ENCODE measurements at regions not wholly inside any gene's neighbourhood (a gene's known extent, or its start where the extent isn't known, plus 50 kb on each side); places are given as distances from the start of the nearest gene placed in this dataset.
"Not testable (repeated sequence)": the region's sequence is repeated elsewhere in the genome, so short reads cannot be mapped to it uniquely, and the experiment has no call there.

DNA sequence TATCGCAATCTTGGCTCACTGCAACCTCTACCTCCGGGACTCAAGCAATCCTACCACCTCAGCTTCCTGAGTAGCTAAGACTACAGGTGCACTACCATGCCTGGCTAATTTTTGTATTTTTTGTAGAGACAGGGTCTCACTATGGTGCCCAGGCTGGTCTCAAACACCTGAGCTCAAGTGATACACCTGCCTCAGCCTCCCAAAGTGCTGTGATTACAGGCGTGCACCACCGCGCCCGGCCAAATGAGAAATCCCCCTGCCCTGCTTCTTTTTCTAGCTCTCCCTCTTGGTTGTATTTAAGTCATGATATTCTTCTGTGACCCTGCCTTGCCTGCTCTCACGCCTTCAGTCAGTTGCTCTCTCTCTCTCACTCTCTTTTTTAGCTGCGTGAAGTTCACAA lies 157.0 kb upstream of the SH3BP4 start:
- no peak for TF ChIP-seq CTCF (IDR thresholded peaks at IDR 0.05)
- Histone ChIP-seq H3K9me3 (no peaks in the 10 kb centered on the region), H3K36me3 (no peaks in the 10 kb centered on the region), H3K4me3 (no peak overlapping the region), H3K4me1 (no peaks in the 10 kb centered on the region), H3K27ac (no peak overlapping the region), H3K27me3 (no peaks in the 10 kb centered on the region)
- no peak for DNase-seq (ENCODE audit: low spot score in 2 of 2)
- intact Hi-C loops (cut with DNase I) = no loop called here

DNA sequence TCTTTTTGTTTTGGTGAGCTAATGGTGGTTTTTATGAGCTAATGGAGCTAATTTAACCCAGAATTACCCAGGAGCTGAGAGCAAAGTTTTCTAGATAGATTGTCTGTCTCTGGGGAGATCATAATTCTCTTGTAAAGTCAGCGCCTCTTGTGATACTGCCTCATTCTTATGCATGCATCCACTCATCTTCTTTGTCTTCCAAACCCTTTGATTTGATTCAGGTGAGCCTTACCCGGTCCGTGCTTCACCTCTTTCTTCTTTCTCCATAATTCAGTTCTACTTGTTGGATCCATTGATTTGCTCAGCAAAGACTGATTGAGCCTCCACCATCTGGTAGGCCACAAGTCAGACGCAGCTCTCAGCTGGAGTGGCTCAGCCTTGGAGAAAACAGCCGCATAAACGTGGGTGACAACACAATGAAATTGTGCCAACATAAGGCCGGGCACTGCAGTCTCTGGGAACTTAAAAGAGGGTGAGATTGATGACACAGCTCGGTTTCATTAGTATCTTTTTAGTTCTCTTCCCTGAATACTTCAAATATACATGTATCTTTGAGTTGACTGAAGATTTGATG lies 158.5 kb upstream of the SH3BP4 start:
- intact Hi-C loops (cut with DNase I) = no loop called here
- H3K36me3 ChIP-seq = no peaks in the 10 kb centered on the region
- H3K27ac ChIP-seq = no peak overlapping the region
- H3K27me3 ChIP-seq = no peaks in the 10 kb centered on the region
- no peaks in the 10 kb centered on the region for H3K4me1 ChIP-seq
- no peak for DNase-seq (ENCODE audit: low spot score in 2 of 2)
- H3K9me3 ChIP-seq = no peaks in the 10 kb centered on the region
- no peak for TF ChIP-seq CTCF (IDR thresholded peaks at IDR 0.05)
- no peak overlapping the region for H3K4me3 ChIP-seq

- no peaks in the 10 kb centered on the region for H3K9me3 ChIP-seq
- intact Hi-C loops (cut with DNase I) = no loop called here
- no peak overlapping the region for H3K4me3 ChIP-seq
- no peaks in the 10 kb centered on the region for H3K4me1 ChIP-seq
- no peaks in the 10 kb centered on the region for H3K36me3 ChIP-seq
- no peak for DNase-seq (ENCODE audit: low spot score in 2 of 2)
- no peaks in the 10 kb centered on the region for H3K27me3 ChIP-seq
- H3K27ac ChIP-seq = no peak overlapping the region
- no peak for TF ChIP-seq CTCF (IDR thresholded peaks at IDR 0.05)
Observed at GRCh38 chr2:234792621-234793022, 159.2 kb upstream of the SH3BP4 start.

- DNase-seq (ENCODE audit: low spot score in 2 of 2); H3K27ac ChIP-seq; H3K4me3 ChIP-seq; H3K4me1 ChIP-seq; H3K27me3 ChIP-seq; H3K9me3 ChIP-seq; intact Hi-C loops (cut with DNase I); H3K36me3 ChIP-seq: not testable (repeated sequence)
Observed at GRCh38 chr2:234792096-234792495, 159.7 kb upstream of the SH3BP4 start.

GRCh38 chr2:234790380-234790779 lies 161.4 kb upstream of the SH3BP4 start:
- Histone ChIP-seq H3K36me3 (no peaks in the 10 kb centered on the region), H3K27ac (no peak overlapping the region), H3K4me3 (no peak overlapping the region), H3K4me1 (no peaks in the 10 kb centered on the region), H3K9me3 (no peaks in the 10 kb centered on the region), H3K27me3 (no peaks in the 10 kb centered on the region)
- intact Hi-C loops (cut with DNase I) = no loop called here
- no peak for DNase-seq (ENCODE audit: low spot score in 2 of 2)
- no peak for TF ChIP-seq CTCF (IDR thresholded peaks at IDR 0.05)

GRCh38 chr2:234789556-234790325 lies 162.1 kb upstream of the SH3BP4 start:
- Histone ChIP-seq H3K9me3 (no peaks in the 10 kb centered on the region), H3K27me3 (no peaks in the 10 kb centered on the region), H3K27ac (no peak overlapping the region), H3K36me3 (no peaks in the 10 kb centered on the region), H3K4me1 (no peaks in the 10 kb centered on the region), H3K4me3 (no peak overlapping the region)
- intact Hi-C loops (cut with DNase I) = no loop called here
- no peak for DNase-seq (ENCODE audit: low spot score in 2 of 2)
- no peak for TF ChIP-seq CTCF (IDR thresholded peaks at IDR 0.05)
